ENCODE measurements at regions not wholly inside any gene's neighbourhood (a gene's known extent, or its start where the extent isn't known, plus 50 kb on each side); places are given as distances from the start of the nearest gene placed in this dataset.

GRCh38 chr10:129029851-129030602, 437.0 kb upstream of the MGMT start:
- no peak for TF ChIP-seq CTCF (IDR thresholded peaks at IDR 0.05; ENCODE audit: extremely low read depth in 1 of 2, insufficient read depth in 1 of 2, low read depth in 1 of 2, low read length in 2 of 2)
- no peak for TF ChIP-seq FOS (IDR thresholded peaks at IDR 0.05; ENCODE audit: borderline replicate concordance, insufficient read depth, low read length)
